ENCODE measurements at regions not wholly inside any gene's neighbourhood (a gene's known extent, or its start where the extent isn't known, plus 50 kb on each side); places are given as distances from the start of the nearest gene placed in this dataset.

- TF ChIP-seq SUZ12 (IDR thresholded peaks at IDR 0.05) (no peak), HDGF (IDR thresholded peaks at IDR 0.05; ENCODE audit: borderline replicate concordance) (no peak), ELF4 (IDR thresholded peaks at IDR 0.05) (no peak)
Observed at GRCh38 chr2:176488431-176488830, 219.2 kb downstream of the MTX2 start.

All from HEK293T (cell line).